ENCODE measurements at regions not wholly inside any gene's neighbourhood (a gene's known extent, or its start where the extent isn't known, plus 50 kb on each side); places are given as distances from the start of the nearest gene placed in this dataset.

- TF ChIP-seq CTCF (IDR thresholded peaks at IDR 0.05) (no peak), POLR2A (IDR thresholded peaks at IDR 0.05) (no peak)
These were observed 248.8 kb downstream of the SHOX2 start for GRCh38 chr3:157857440-157857839.

Data from prostate gland (tissue), 2 donors.